ENCODE measurements at regions not wholly inside any gene's neighbourhood (a gene's known extent, or its start where the extent isn't known, plus 50 kb on each side); places are given as distances from the start of the nearest gene placed in this dataset.
"Not testable (repeated sequence)": the region's sequence is repeated elsewhere in the genome, so short reads cannot be mapped to it uniquely, and the experiment has no call there.

- DNase-seq (ENCODE audit: low read depth in 2 of 2): no peak
These were observed 372.0 kb upstream of the NDST4 start for GRCh38 chr4:115485402-115485801.

- DNase-seq (ENCODE audit: low read depth in 2 of 2): no peak
These were observed 371.1 kb upstream of the NDST4 start for GRCh38 chr4:115484479-115484878.

GRCh38 chr4:115470763-115471162 lies 357.3 kb upstream of the NDST4 start:
- DNase-seq (ENCODE audit: low read depth in 2 of 2): no peak

GRCh38 chr4:115459301-115459700 lies 345.9 kb upstream of the NDST4 start:
- not testable (repeated sequence) for DNase-seq (ENCODE audit: low read depth in 2 of 2)

- no peak for DNase-seq (ENCODE audit: low read depth in 2 of 2)
These were observed 342.8 kb upstream of the NDST4 start for GRCh38 chr4:115456231-115456630.

- no peak for DNase-seq (ENCODE audit: low read depth in 2 of 2)
These were observed 340.8 kb upstream of the NDST4 start for GRCh38 chr4:115454228-115454627.

- no peak for DNase-seq (ENCODE audit: low read depth in 2 of 2)
These were observed 340.0 kb upstream of the NDST4 start for GRCh38 chr4:115453416-115453815.

- DNase-seq (ENCODE audit: low read depth in 2 of 2): not testable (repeated sequence)
These were observed 338.8 kb upstream of the NDST4 start for GRCh38 chr4:115452229-115452628.

- no peak for DNase-seq (ENCODE audit: low read depth in 2 of 2)
These were observed 324.3 kb upstream of the NDST4 start for GRCh38 chr4:115437739-115438138.

- DNase-seq (ENCODE audit: low read depth in 2 of 2): no peak
These were observed 320.1 kb upstream of the NDST4 start for GRCh38 chr4:115433491-115433890.

- no peak for DNase-seq (ENCODE audit: low read depth in 2 of 2)
These were observed 316.6 kb upstream of the NDST4 start for GRCh38 chr4:115430024-115430423.

GRCh38 chr4:115428455-115428854 lies 315.0 kb upstream of the NDST4 start:
- no peak for DNase-seq (ENCODE audit: low read depth in 2 of 2)

GRCh38 chr4:115424852-115425251 lies 311.4 kb upstream of the NDST4 start:
- no peak for DNase-seq (ENCODE audit: low read depth in 2 of 2)

- no peak for DNase-seq (ENCODE audit: low read depth in 2 of 2)
These were observed 305.4 kb upstream of the NDST4 start for GRCh38 chr4:115418635-115419396.

GRCh38 chr4:115396034-115396433 lies 282.6 kb upstream of the NDST4 start:
- DNase-seq (ENCODE audit: low read depth in 2 of 2): no peak

- no peak for DNase-seq (ENCODE audit: low read depth in 2 of 2)
These were observed 263.4 kb upstream of the NDST4 start for GRCh38 chr4:115376866-115377265.

GRCh38 chr4:115374621-115375020 lies 261.2 kb upstream of the NDST4 start:
- no peak for DNase-seq (ENCODE audit: low read depth in 2 of 2)

- no peak for DNase-seq (ENCODE audit: low read depth in 2 of 2)
These were observed 257.1 kb upstream of the NDST4 start for GRCh38 chr4:115370490-115370889.

- DNase-seq (ENCODE audit: low read depth in 2 of 2): no peak
These were observed 256.6 kb upstream of the NDST4 start for GRCh38 chr4:115370012-115370411.

GRCh38 chr4:115366390-115366789 lies 253.0 kb upstream of the NDST4 start:
- no peak for DNase-seq (ENCODE audit: low read depth in 2 of 2)

- DNase-seq (ENCODE audit: low read depth in 2 of 2): no peak
These were observed 251.8 kb upstream of the NDST4 start for GRCh38 chr4:115365185-115365584.

- DNase-seq (ENCODE audit: low read depth in 2 of 2): no peak
These were observed 248.4 kb upstream of the NDST4 start for GRCh38 chr4:115361781-115362180.

- no peak for DNase-seq (ENCODE audit: low read depth in 2 of 2)
These were observed 247.0 kb upstream of the NDST4 start for GRCh38 chr4:115360431-115360830.

- DNase-seq (ENCODE audit: low read depth in 2 of 2): no peak
These were observed 244.4 kb upstream of the NDST4 start for GRCh38 chr4:115357776-115358175.
